ENCODE measurements at regions not wholly inside any gene's neighbourhood (a gene's known extent, or its start where the extent isn't known, plus 50 kb on each side); places are given as distances from the start of the nearest gene placed in this dataset.

- no peaks in the 10 kb centered on the region for H3K4me1 ChIP-seq (ENCODE audit: insufficient read depth, low read length)
- no peaks in the 10 kb centered on the region for H3K9me3 ChIP-seq (ENCODE audit: insufficient read depth, low read depth, low read length)
- no peaks in the 10 kb centered on the region for H3K9me3 Mint-ChIP-seq (ENCODE audit: unreplicated experiment)
- H3K36me3 ChIP-seq (ENCODE audit: insufficient read depth, low read length) = no peaks in the 10 kb centered on the region
- no peak for DNase-seq (ENCODE audit: low read depth)
- FAIRE-seq = no peak
- H2AFZ ChIP-seq (ENCODE audit: low read depth, low read length) = no peak overlapping the region
- no peak overlapping the region for H3K4me3 ChIP-seq (ENCODE audit: insufficient read depth, low read depth, low read length)
- no peaks in the 10 kb centered on the region for H4K20me1 ChIP-seq (ENCODE audit: insufficient read depth, low read length)
- no peaks in the 10 kb centered on the region for H3K79me2 ChIP-seq (ENCODE audit: insufficient read depth, low read length)
- H3K27me3 ChIP-seq (ENCODE audit: insufficient read depth, low read length) = no peaks in the 10 kb centered on the region
- H3K4me2 ChIP-seq (ENCODE audit: low read length) = no peak overlapping the region
- no peak overlapping the region for H3K4me3 Mint-ChIP-seq (ENCODE audit: unreplicated experiment)
- no peaks in the 10 kb centered on the region for H3K4me1 Mint-ChIP-seq (ENCODE audit: low read depth, unreplicated experiment)
- H3K36me3 Mint-ChIP-seq (ENCODE audit: low read depth, unreplicated experiment) = no peaks in the 10 kb centered on the region
- TF ChIP-seq, protein P1, sequence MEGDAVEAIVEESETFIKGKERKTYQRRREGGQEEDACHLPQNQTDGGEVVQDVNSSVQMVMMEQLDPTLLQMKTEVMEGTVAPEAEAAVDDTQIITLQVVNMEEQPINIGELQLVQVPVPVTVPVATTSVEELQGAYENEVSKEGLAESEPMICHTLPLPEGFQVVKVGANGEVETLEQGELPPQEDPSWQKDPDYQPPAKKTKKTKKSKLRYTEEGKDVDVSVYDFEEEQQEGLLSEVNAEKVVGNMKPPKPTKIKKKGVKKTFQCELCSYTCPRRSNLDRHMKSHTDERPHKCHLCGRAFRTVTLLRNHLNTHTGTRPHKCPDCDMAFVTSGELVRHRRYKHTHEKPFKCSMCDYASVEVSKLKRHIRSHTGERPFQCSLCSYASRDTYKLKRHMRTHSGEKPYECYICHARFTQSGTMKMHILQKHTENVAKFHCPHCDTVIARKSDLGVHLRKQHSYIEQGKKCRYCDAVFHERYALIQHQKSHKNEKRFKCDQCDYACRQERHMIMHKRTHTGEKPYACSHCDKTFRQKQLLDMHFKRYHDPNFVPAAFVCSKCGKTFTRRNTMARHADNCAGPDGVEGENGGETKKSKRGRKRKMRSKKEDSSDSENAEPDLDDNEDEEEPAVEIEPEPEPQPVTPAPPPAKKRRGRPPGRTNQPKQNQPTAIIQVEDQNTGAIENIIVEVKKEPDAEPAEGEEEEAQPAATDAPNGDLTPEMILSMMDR (IDR thresholded peaks at IDR 0.05; ENCODE audit: insufficient read depth, low read depth, low read length) = no peak
- no peak for TF ChIP-seq EZH2 (IDR thresholded peaks at IDR 0.05; ENCODE audit: insufficient read depth, low read length)
- no peaks in the 10 kb centered on the region for H3K27me3 Mint-ChIP-seq (ENCODE audit: low read depth, unreplicated experiment)
- H3K27ac ChIP-seq (ENCODE audit: low read depth, low read length) = no peak overlapping the region
- H3K27ac Mint-ChIP-seq (ENCODE audit: unreplicated experiment) = no peak overlapping the region
- no peak overlapping the region for H3K9ac ChIP-seq (ENCODE audit: low read length)
These were observed 721.0 kb downstream of the OTOL1 start for GRCh38 chr3:162217647-162218046.

DNA sequence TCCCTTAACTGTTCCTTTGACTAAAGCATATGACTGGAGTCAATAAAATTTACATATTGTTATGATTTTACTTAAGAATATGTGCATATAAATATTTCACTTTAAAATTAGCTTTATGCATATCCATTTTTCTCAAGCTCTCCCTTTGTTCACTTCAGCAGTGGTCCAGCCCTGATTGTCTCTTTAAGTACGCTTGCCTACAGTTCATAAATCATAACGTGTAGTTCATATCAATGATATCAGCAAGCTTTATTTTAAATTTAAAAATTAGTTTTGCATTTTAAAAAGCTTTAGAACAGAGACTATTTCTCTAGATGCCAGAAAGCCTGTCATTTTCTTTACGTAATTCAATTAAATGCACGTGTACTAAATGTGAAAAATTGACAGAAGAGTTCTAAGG lies 721.9 kb downstream of the OTOL1 start:
- Histone ChIP-seq H3K79me2 (ENCODE audit: insufficient read depth, low read length) (no peaks in the 10 kb centered on the region), H3K27ac (ENCODE audit: low read depth, low read length) (no peak overlapping the region), H3K4me2 (ENCODE audit: low read length) (no peak overlapping the region), H3K9ac (ENCODE audit: low read length) (no peak overlapping the region), H3K4me3 (ENCODE audit: insufficient read depth, low read depth, low read length) (no peak overlapping the region), H3K36me3 (ENCODE audit: insufficient read depth, low read length) (no peaks in the 10 kb centered on the region), H4K20me1 (ENCODE audit: insufficient read depth, low read length) (no peaks in the 10 kb centered on the region), H3K9me3 (ENCODE audit: insufficient read depth, low read depth, low read length) (no peaks in the 10 kb centered on the region), H3K4me1 (ENCODE audit: insufficient read depth, low read length) (no peaks in the 10 kb centered on the region), H2AFZ (ENCODE audit: low read depth, low read length) (no peak overlapping the region), H3K27me3 (ENCODE audit: insufficient read depth, low read length) (no peaks in the 10 kb centered on the region)
- H3K27ac Mint-ChIP-seq (ENCODE audit: unreplicated experiment) = no peak overlapping the region
- no peaks in the 10 kb centered on the region for H3K4me1 Mint-ChIP-seq (ENCODE audit: low read depth, unreplicated experiment)
- no peaks in the 10 kb centered on the region for H3K9me3 Mint-ChIP-seq (ENCODE audit: unreplicated experiment)
- H3K4me3 Mint-ChIP-seq (ENCODE audit: unreplicated experiment) = no peak overlapping the region
- DNase-seq (ENCODE audit: low read depth) (no peak), FAIRE-seq (no peak)
- TF ChIP-seq, protein P1 (IDR thresholded peaks at IDR 0.05; ENCODE audit: insufficient read depth, low read depth, low read length) = no peak
- no peak for TF ChIP-seq EZH2 (IDR thresholded peaks at IDR 0.05; ENCODE audit: insufficient read depth, low read length)
- H3K36me3 Mint-ChIP-seq (ENCODE audit: low read depth, unreplicated experiment) = no peaks in the 10 kb centered on the region
- no peaks in the 10 kb centered on the region for H3K27me3 Mint-ChIP-seq (ENCODE audit: low read depth, unreplicated experiment)

GRCh38 chr3:162224746-162225145 lies 728.1 kb downstream of the OTOL1 start:
- H3K79me2 ChIP-seq (ENCODE audit: insufficient read depth, low read length) = no peaks in the 10 kb centered on the region
- Mint-ChIP-seq H3K27me3 (ENCODE audit: low read depth, unreplicated experiment) (no peaks in the 10 kb centered on the region), H3K4me3 (ENCODE audit: unreplicated experiment) (no peak overlapping the region), H3K4me1 (ENCODE audit: low read depth, unreplicated experiment) (peaks cover 15% of the 10 kb centered on the region), H3K36me3 (ENCODE audit: low read depth, unreplicated experiment) (no peaks in the 10 kb centered on the region), H3K27ac (ENCODE audit: unreplicated experiment) (peak overlapping the region; percentile 48), H3K9me3 (ENCODE audit: unreplicated experiment) (no peaks in the 10 kb centered on the region)
- H3K9me3 ChIP-seq (ENCODE audit: insufficient read depth, low read depth, low read length) = no peaks in the 10 kb centered on the region
- H3K27ac ChIP-seq (ENCODE audit: low read depth, low read length) = no peak overlapping the region
- DNase-seq (ENCODE audit: low read depth) = peak; percentile 40
- H2AFZ ChIP-seq (ENCODE audit: low read depth, low read length) = peak overlapping the region; percentile 30
- H3K4me2 ChIP-seq (ENCODE audit: low read length) = no peak overlapping the region
- no peaks in the 10 kb centered on the region for H3K4me1 ChIP-seq (ENCODE audit: insufficient read depth, low read length)
- H3K4me3 ChIP-seq (ENCODE audit: insufficient read depth, low read depth, low read length) = no peak overlapping the region
- no peak for TF ChIP-seq EZH2 (IDR thresholded peaks at IDR 0.05; ENCODE audit: insufficient read depth, low read length)
- TF ChIP-seq, protein P1 (IDR thresholded peaks at IDR 0.05; ENCODE audit: insufficient read depth, low read depth, low read length) = no peak
- no peak overlapping the region for H3K9ac ChIP-seq (ENCODE audit: low read length)
- no peaks in the 10 kb centered on the region for H3K36me3 ChIP-seq (ENCODE audit: insufficient read depth, low read length)
- H3K27me3 ChIP-seq (ENCODE audit: insufficient read depth, low read length) = no peaks in the 10 kb centered on the region
- FAIRE-seq = no peak
- H4K20me1 ChIP-seq (ENCODE audit: insufficient read depth, low read length) = no peaks in the 10 kb centered on the region
